B cell (primary cell): ENCODE measurements at regions not wholly inside any gene's neighbourhood (a gene's known extent, or its start where the extent isn't known, plus 50 kb on each side); places are given as distances from the start of the nearest gene placed in this dataset.

Experiments
- EZH2 ChIP-seq: IDR thresholded peaks from 2 replicates; pipeline ENCODE4 v1.6.1; 2012; ENCODE audit warnings: borderline replicate concordance, low read depth, mild to moderate bottlenecking, moderate library complexity, low read length; ENCODE audit not compliant: insufficient read depth, poor library complexity, severe bottlenecking
- TF ChIP-seq, protein P1 (sequence below): fragments of 200-600 bp; IDR thresholded peaks from one replicate; pipeline ENCODE4 v1.8.0; 2022; ENCODE audit warnings: antibody characterized with exemption, mild to moderate bottlenecking

DNA sequence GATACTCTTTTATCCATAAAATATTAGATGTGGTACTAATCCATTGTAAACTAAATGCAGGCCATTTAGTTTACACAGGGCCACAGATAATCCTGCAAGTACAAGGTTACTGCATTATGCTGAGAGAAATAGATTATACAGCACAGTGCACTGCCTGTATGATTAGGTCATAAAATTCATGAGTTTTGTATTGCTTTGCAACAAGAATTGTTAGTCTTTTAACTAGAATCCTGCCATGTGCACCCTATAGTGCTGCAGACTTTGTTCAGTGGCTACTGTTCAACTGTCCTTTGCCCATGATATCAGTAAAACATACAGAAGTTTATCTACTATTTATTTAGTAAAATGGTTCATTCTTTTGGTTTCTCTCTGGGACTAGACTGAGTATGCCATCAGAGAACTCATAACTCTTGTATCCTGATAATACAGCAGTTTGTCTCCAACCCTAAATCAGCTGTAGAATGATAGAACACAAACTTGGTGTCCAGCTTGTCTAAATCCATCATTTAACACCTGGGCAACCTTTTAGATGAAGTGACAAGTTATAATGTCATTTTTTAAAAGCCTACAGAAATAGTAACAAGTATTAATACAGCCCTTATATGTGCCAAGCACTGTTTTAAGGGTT, 291.2 kb downstream of the TMEM167A start:
- TF ChIP-seq, protein P1, sequence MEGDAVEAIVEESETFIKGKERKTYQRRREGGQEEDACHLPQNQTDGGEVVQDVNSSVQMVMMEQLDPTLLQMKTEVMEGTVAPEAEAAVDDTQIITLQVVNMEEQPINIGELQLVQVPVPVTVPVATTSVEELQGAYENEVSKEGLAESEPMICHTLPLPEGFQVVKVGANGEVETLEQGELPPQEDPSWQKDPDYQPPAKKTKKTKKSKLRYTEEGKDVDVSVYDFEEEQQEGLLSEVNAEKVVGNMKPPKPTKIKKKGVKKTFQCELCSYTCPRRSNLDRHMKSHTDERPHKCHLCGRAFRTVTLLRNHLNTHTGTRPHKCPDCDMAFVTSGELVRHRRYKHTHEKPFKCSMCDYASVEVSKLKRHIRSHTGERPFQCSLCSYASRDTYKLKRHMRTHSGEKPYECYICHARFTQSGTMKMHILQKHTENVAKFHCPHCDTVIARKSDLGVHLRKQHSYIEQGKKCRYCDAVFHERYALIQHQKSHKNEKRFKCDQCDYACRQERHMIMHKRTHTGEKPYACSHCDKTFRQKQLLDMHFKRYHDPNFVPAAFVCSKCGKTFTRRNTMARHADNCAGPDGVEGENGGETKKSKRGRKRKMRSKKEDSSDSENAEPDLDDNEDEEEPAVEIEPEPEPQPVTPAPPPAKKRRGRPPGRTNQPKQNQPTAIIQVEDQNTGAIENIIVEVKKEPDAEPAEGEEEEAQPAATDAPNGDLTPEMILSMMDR: no peak
- no peak for TF ChIP-seq EZH2
